Parathyroid adenoma (tissue), 2 donors: ENCODE measurements at regions not wholly inside any gene's neighbourhood (a gene's known extent, or its start where the extent isn't known, plus 50 kb on each side); places are given as distances from the start of the nearest gene placed in this dataset.
"Not testable (repeated sequence)": the region's sequence is repeated elsewhere in the genome, so short reads cannot be mapped to it uniquely, and the experiment has no call there.

ENCODE experiments used
- H2AFZ ChIP-seq: fragments of 300-600 bp; sonication (generic); one replicate; pipeline ENCODE4 v1.7.0; 2017; ENCODE audit warnings: antibody characterized with exemption, mild to moderate bottlenecking
- H3K27ac ChIP-seq: fragments of 300-600 bp; sonication (generic); one replicate; pipeline ENCODE4 v1.7.0; 2017
- H3K27me3 ChIP-seq: fragments of 300-600 bp; sonication (generic); one replicate; pipeline ENCODE4 v1.7.0; 2017; ENCODE audit warnings: low read length; ENCODE audit not compliant: control insufficient read depth, insufficient read depth
- H3K36me3 ChIP-seq: fragments of 300-600 bp; sonication (generic); one replicate; pipeline ENCODE4 v1.7.0; 2017; ENCODE audit warnings: low read length; ENCODE audit not compliant: control insufficient read depth, insufficient read depth
- H3K4me1 ChIP-seq: fragments of 300-600 bp; sonication (generic); one replicate; pipeline ENCODE4 v1.7.0; 2017; ENCODE audit warnings: control low read depth
- H3K4me2 ChIP-seq: fragments of 300-600 bp; sonication (generic); one replicate; pipeline ENCODE4 v1.7.0; 2017; ENCODE audit warnings: low read length
- H3K4me3 ChIP-seq: fragments of 300-600 bp; sonication (generic); one replicate; pipeline ENCODE4 v1.7.0; 2017; ENCODE audit warnings: low read depth, low read length
- H3K79me2 ChIP-seq: fragments of 300-600 bp; sonication (generic); one replicate; pipeline ENCODE4 v1.7.0; 2017; ENCODE audit warnings: control low read depth
- H3K9ac ChIP-seq: fragments of 300-600 bp; sonication (generic); one replicate; pipeline ENCODE4 v1.7.0; 2017; ENCODE audit warnings: mild to moderate bottlenecking
- H3K9me3 ChIP-seq: fragments of 300-600 bp; sonication (generic); one replicate; pipeline ENCODE4 v1.7.0; 2017; ENCODE audit warnings: low read length; ENCODE audit not compliant: control insufficient read depth
- TF ChIP-seq, protein P1 (sequence below): fragments of 300-600 bp; sonication (generic); IDR thresholded peaks from one replicate; pipeline ENCODE4 v1.7.0; 2017; ENCODE audit warnings: antibody characterized with exemption, mild to moderate bottlenecking
- donor health status: primary hyperparathyroidism.

DNA sequence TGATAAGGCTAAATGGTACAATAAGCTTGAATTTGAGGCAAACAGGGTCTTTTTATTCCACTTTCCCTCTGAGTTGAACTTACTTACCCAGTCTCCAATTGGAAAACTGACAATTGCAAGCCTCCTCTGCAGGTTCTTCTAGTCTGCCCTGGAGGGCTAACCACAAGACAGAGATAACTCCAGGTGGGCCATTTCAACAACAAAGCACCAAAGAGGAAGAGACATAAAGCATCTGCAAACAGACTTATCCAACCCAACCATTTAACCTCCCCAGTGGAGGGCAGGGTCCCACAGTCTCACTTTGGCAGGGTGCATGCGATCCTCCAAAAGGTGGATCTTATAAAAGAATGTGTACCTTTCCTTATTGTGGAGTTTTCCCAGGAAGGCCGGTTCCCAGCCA is 525.8 kb downstream of the DIPK2A start:
- H3K9me3 ChIP-seq, result no peaks in the 10 kb centered on the region
- no peak overlapping the region for H2AFZ ChIP-seq
- no peak overlapping the region for H3K27ac ChIP-seq
- no peaks in the 10 kb centered on the region for H3K79me2 ChIP-seq
- TF ChIP-seq, protein P1, sequence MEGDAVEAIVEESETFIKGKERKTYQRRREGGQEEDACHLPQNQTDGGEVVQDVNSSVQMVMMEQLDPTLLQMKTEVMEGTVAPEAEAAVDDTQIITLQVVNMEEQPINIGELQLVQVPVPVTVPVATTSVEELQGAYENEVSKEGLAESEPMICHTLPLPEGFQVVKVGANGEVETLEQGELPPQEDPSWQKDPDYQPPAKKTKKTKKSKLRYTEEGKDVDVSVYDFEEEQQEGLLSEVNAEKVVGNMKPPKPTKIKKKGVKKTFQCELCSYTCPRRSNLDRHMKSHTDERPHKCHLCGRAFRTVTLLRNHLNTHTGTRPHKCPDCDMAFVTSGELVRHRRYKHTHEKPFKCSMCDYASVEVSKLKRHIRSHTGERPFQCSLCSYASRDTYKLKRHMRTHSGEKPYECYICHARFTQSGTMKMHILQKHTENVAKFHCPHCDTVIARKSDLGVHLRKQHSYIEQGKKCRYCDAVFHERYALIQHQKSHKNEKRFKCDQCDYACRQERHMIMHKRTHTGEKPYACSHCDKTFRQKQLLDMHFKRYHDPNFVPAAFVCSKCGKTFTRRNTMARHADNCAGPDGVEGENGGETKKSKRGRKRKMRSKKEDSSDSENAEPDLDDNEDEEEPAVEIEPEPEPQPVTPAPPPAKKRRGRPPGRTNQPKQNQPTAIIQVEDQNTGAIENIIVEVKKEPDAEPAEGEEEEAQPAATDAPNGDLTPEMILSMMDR, result no peak
- H3K9ac ChIP-seq, result no peak overlapping the region
- no peaks in the 10 kb centered on the region for H3K27me3 ChIP-seq
- H3K4me2 ChIP-seq, result no peak overlapping the region
- no peak overlapping the region for H3K4me3 ChIP-seq
- H3K36me3 ChIP-seq, result no peaks in the 10 kb centered on the region
- H3K4me1 ChIP-seq, result no peaks in the 10 kb centered on the region

DNA sequence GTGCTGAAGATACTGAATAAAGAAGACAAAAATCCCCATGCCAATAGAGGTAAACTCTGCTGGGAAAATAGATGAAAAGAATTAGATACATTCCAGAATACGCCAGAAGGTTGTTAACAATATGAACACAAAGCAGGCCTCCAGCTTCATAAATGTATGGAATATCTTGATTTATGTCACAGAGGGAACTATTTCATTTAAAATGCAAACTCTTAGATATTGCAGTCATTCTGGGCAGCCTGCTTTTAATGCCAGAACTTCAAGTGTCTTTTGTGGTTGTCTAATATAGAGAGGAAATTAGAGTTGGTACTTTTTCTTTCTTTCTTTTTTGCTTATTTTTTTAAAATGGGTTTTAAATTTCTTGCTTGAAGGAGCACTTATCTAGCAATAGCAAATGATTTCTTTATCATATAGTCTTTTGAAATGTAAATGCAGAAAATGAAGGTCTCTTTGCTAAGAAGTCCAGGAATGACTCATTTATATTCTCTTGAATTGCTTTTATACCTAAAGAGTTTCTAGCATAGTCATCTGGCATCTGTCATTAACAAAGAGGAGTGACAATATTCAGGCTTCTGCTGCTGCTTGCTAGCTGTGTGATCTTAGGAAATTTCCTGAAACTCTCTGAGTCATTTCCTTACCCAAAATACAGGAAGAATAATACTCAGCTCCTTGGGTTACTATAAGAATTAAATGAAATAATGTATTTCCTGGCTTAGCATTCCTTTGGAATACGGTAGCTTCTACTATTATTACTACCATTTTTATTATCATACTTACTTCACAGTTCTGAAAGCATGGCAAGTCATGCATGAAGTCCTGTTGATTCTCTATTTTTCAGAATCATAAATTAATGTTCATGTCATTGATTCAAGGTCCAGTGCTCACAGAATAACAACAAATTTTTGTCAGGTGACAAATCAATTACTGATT is 527.6 kb downstream of the DIPK2A start:
- Histone ChIP-seq H2AFZ (no peak overlapping the region), H3K9me3 (no peaks in the 10 kb centered on the region), H3K27me3 (no peaks in the 10 kb centered on the region), H3K36me3 (no peaks in the 10 kb centered on the region), H3K9ac (no peak overlapping the region), H3K4me2 (no peak overlapping the region), H3K4me1 (no peaks in the 10 kb centered on the region), H3K4me3 (no peak overlapping the region), H3K79me2 (no peaks in the 10 kb centered on the region), H3K27ac (no peak overlapping the region)
- TF ChIP-seq, protein P1, result no peak

DNA sequence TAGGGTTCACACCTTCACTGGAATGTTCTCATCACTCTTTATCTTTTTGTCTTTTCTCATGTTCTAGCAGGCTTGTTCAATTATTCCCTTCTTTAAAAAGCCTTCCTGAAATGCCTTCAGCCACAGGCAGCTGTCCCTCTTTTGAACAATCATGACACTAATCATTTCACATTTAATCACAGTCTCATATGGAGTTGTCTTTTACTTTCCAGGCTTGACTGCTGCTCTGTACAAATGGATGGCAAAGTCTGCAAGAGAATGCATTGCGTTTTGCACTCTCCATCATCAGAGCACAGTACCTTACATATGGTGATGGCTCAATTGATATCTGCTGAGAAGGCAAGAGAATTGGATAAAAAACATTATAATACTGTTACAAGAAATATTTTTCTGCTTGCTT is 529.8 kb downstream of the DIPK2A start:
- Histone ChIP-seq H3K4me2 (no peak overlapping the region), H3K9ac (no peak overlapping the region), H3K79me2 (no peaks in the 10 kb centered on the region), H3K4me3 (no peak overlapping the region), H3K27me3 (no peaks in the 10 kb centered on the region), H3K9me3 (no peaks in the 10 kb centered on the region), H2AFZ (no peak overlapping the region), H3K36me3 (no peaks in the 10 kb centered on the region), H3K4me1 (no peaks in the 10 kb centered on the region), H3K27ac (no peak overlapping the region)
- TF ChIP-seq, protein P1, result no peak

DNA sequence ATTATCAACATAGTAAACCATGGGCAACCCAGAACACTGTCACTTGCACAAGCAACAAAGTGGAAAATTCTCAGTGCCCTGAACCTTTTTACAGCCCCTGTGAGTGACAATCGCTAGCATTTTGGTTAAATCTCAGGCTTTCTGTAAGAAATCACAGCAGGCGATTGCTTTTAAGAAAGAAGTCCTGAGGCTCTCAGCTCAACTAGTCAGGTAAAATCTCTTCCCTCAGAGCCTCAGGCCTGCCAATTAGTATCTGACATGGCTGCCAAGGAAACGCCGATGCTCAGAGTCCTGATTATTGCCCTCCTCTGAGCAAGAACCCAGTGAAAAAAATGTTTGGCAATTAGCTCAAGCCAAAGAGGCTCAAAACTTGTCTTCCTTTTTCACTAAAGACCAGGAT is 530.8 kb downstream of the DIPK2A start:
- H3K4me2 ChIP-seq, result no peak overlapping the region
- H3K4me3 ChIP-seq, result no peak overlapping the region
- TF ChIP-seq, protein P1, result no peak
- no peaks in the 10 kb centered on the region for H3K9me3 ChIP-seq
- H3K36me3 ChIP-seq, result no peaks in the 10 kb centered on the region
- H3K4me1 ChIP-seq, result no peaks in the 10 kb centered on the region
- H3K27me3 ChIP-seq, result no peaks in the 10 kb centered on the region
- no peak overlapping the region for H2AFZ ChIP-seq
- H3K79me2 ChIP-seq, result no peaks in the 10 kb centered on the region
- H3K9ac ChIP-seq, result no peak overlapping the region
- H3K27ac ChIP-seq, result no peak overlapping the region

DNA sequence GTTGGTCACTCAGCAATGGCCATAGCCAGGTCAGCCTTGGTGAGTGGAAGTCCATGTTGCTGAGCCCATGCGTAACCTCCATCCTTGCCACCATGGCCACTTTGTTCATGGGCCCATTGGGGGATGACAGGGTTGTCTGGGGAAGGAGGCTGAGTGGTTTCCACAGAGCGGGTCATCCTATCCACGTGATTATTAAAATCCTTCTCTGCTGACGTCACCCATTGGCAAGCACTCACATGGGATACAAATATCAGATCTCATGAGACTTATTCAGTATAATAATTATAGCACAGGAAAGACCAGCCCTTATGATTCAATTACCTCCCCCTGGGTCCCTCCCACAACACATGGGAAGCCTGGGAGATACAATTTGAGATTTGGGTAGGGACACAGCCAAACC is 534.8 kb downstream of the DIPK2A start:
- not testable (repeated sequence) for H3K79me2 ChIP-seq, H3K9ac ChIP-seq, H3K27ac ChIP-seq, H3K9me3 ChIP-seq, H2AFZ ChIP-seq, H3K36me3 ChIP-seq, H3K4me1 ChIP-seq, H3K4me3 ChIP-seq, H3K4me2 ChIP-seq, H3K27me3 ChIP-seq
